A204.1 (cell line): ENCODE measurements at regions not wholly inside any gene's neighbourhood (a gene's known extent, or its start where the extent isn't known, plus 50 kb on each side); places are given as distances from the start of the nearest gene placed in this dataset.
"Not testable (repeated sequence)": the region's sequence is repeated elsewhere in the genome, so short reads cannot be mapped to it uniquely, and the experiment has no call there.

Experiments used
- FAIRE-seq: peaks from 2 replicates; lab custom pipeline; 2012; peaks lifted over from hg19 to GRCh38; lab: Jason Lieb, UNC

GRCh38 chr20:7799862-7800261 lies 140.4 kb downstream of the HAO1 start:
- FAIRE-seq = no peak

GRCh38 chr20:7803411-7804151 lies 136.7 kb downstream of the HAO1 start:
- not testable (repeated sequence) for FAIRE-seq

GRCh38 chr20:7806831-7807230 lies 133.4 kb downstream of the HAO1 start:
- no peak for FAIRE-seq

- FAIRE-seq = no peak
Measured at GRCh38 chr20:7817286-7817685, 123.0 kb downstream of the HAO1 start.

- no peak for FAIRE-seq
Measured at GRCh38 chr20:7818477-7818876, 121.8 kb downstream of the HAO1 start.

GRCh38 chr20:7820897-7821296 lies 119.4 kb downstream of the HAO1 start:
- FAIRE-seq = no peak

- no peak for FAIRE-seq
Measured at GRCh38 chr20:7822772-7823171, 117.5 kb downstream of the HAO1 start.

- FAIRE-seq = no peak
Measured at GRCh38 chr20:7828437-7828836, 111.8 kb downstream of the HAO1 start.

- no peak for FAIRE-seq
Measured at GRCh38 chr20:7829031-7829430, 111.2 kb downstream of the HAO1 start.

GRCh38 chr20:7829776-7830175 lies 110.5 kb downstream of the HAO1 start:
- FAIRE-seq = no peak
